Heart left ventricle (tissue), 16 donors: ENCODE measurements at regions not wholly inside any gene's neighbourhood (a gene's known extent, or its start where the extent isn't known, plus 50 kb on each side); places are given as distances from the start of the nearest gene placed in this dataset.

Experiments used
- ATAC-seq, 4 donors: fragments of 200-7000 bp; cut with Tn5 transposase; one replicate each; pipeline ENCODE4 v1.9.1; 2020 to 2022; ENCODE audit warnings: moderate library complexity in 4 of 4, mild to moderate bottlenecking in 3 of 4, moderate number of reproducible peaks in 1 of 4
- DNase-seq, 5 donors: peaks; one replicate each; pipeline ENCODE4 v3.0.0-alpha.2; 2020
- H3K27ac ChIP-seq, 12 donors: fragments of 200-600 bp; sonication (generic) in 4 of 12; one replicate each; pipeline versions ENCODE4 v1.5.0 to v1.8.0; 2016 to 2022; ENCODE audit warnings: mild to moderate bottlenecking in 2 of 12
- H3K27me3 ChIP-seq, 9 donors: fragments of 200-600 bp; sonication (generic) in 2 of 9; one replicate each; pipeline versions ENCODE4 v1.5.1 to v1.8.0; 2016 to 2022; ENCODE audit warnings: mild to moderate bottlenecking in 3 of 9
- H3K36me3 ChIP-seq, 9 donors: fragments of 200-600 bp; sonication (generic) in 2 of 9; one replicate each; pipeline versions ENCODE4 v1.5.0 to v1.8.0; 2018 to 2022; ENCODE audit warnings: mild to moderate bottlenecking in 2 of 9
- H3K4me1 ChIP-seq, 12 donors: fragments of 200-600 bp; sonication (generic) in 4 of 12; one replicate each; pipeline versions ENCODE4 v1.5.0 to v1.8.0; 2016 to 2022; ENCODE audit warnings: mild to moderate bottlenecking in 3 of 12
- H3K4me3 ChIP-seq, 12 donors: fragments of 200-600 bp; sonication (generic) in 4 of 12; one replicate each; pipeline versions ENCODE4 v1.5.0 to v1.8.0; 2017 to 2022; ENCODE audit warnings: mild to moderate bottlenecking in 9 of 12, moderate library complexity in 4 of 12
- H3K9me3 ChIP-seq, 12 donors: fragments of 200-600 bp; sonication (generic) in 4 of 12; one replicate each; pipeline versions ENCODE4 v1.5.0 to v1.8.0; 2016 to 2022; ENCODE audit warnings: mild to moderate bottlenecking in 1 of 12
- POLR2A ChIP-seq, 2 donors: fragments of 450-650 bp; IDR thresholded peaks; one replicate each; pipeline ENCODE4 v1.6.1; 2017; ENCODE audit warnings: antibody characterized with exemption in 2 of 2, mild to moderate bottlenecking in 2 of 2, moderate library complexity in 2 of 2
- WGBS, 4 donors: extraction: QIAGEN DNeasy Blood & Tissue Kit in 2 of 4; methylation state at CpG; one replicate each; pipeline versions ENCODE4 v1.1.5 to v1.1.7; 2013 to 2018; 5-methylcytosine and 5-hydroxymethylcytosine counted together
- intact Hi-C, 10 donors: fragments of 100-400 bp; cut with DNase I; formaldehyde crosslinking; loops; one replicate each; pipeline versions ENCODE4 v1.11.1 to v1.14.2; 2022
- TF ChIP-seq, protein P1 (sequence below), 12 donors: fragments of 200-600 bp; sonication (generic) in 4 of 12; IDR thresholded peaks; one replicate each; pipeline versions ENCODE4 v1.5.0 to v1.8.0; 2018 to 2022; ENCODE audit warnings: antibody characterized with exemption in 12 of 12, mild to moderate bottlenecking in 5 of 12
- donor health status: ischemic (EF 13 %, LVEDD 7.1; RV severe dilation, severe dysfunction).
- donor health status: healthy with polysubstance abuse.
- donor health status: DM: no; HTN: yes; CAD: no.
- donor health status: DM: no; HTN: no; CAD: no.
- donor health status: ischemic (EF 25% LVEDD 6.9; RV normal size, moderate dysfunction).
- donor health status: ischemic (EF 25% LVEDD 5.7; RV mildly dilated, moderate dysfunction).
- donor health status: healthy.
- donor health status: DM: yes; HTN: yes; CAD: no.
- donor health status: ischemic (EF 35%, LVEDD 5.7; RV mildly dilated, moderate dysfunction).
- donor health status: nonischemic (EF 11% LVEDD 7.7; RV severe dilation, severe dysfunction).
- donor health status: DM: yes; HTN: yes; CAD: no.
- donor health status: PGD.
- donor health status: ischemic (EF 29% LVEDD 5.4; RV normal size, mild dysfunction).
- donor health status: nonischemic (EF 23%, LVEDD 6.1; RV moderate dilation, normal function).

DNA sequence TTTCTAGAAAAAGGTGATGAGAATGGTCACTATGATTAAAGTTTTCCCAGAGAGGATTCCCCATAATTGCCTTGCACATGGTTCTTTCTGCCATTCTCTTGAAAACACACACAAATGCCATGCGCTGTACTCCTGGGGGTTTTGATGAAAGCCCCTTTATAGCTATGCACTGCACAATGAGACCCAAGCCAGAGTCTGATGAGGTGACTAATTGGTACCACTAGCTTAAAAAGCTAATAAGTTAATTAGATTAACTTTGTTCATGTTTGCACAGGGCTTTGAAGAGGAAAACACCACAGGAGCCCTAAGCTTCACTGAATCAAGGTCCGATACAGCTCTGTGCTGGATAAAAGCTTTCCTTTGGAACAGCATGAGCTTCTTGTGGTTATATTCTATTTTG, 132.2 kb downstream of the NKX6-1 start:
- H3K4me1 ChIP-seq = no peaks in the 10 kb centered on the region
- DNase-seq = no peak
- H3K27ac ChIP-seq = no peak overlapping the region
- WGBS, 4 donors = 87 to 92% (median 90%) methylated on average over 2 of the region's 2 CpGs
- intact Hi-C loops = no loop called here
- no peak for ATAC-seq
- TF ChIP-seq, protein P1, sequence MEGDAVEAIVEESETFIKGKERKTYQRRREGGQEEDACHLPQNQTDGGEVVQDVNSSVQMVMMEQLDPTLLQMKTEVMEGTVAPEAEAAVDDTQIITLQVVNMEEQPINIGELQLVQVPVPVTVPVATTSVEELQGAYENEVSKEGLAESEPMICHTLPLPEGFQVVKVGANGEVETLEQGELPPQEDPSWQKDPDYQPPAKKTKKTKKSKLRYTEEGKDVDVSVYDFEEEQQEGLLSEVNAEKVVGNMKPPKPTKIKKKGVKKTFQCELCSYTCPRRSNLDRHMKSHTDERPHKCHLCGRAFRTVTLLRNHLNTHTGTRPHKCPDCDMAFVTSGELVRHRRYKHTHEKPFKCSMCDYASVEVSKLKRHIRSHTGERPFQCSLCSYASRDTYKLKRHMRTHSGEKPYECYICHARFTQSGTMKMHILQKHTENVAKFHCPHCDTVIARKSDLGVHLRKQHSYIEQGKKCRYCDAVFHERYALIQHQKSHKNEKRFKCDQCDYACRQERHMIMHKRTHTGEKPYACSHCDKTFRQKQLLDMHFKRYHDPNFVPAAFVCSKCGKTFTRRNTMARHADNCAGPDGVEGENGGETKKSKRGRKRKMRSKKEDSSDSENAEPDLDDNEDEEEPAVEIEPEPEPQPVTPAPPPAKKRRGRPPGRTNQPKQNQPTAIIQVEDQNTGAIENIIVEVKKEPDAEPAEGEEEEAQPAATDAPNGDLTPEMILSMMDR (IDR thresholded peaks at IDR 0.05) = no peak
- TF ChIP-seq POLR2A (IDR thresholded peaks at IDR 0.05) = no peak
- H3K27me3 ChIP-seq = peaks cover 0 to 5% (median 0%) of the 10 kb centered on the region in 9 donors
- H3K4me3 ChIP-seq = no peak overlapping the region
- no peaks in the 10 kb centered on the region for H3K36me3 ChIP-seq
- peaks cover 0 to 2% (median 0%) of the 10 kb centered on the region in 12 donors for H3K9me3 ChIP-seq

DNA sequence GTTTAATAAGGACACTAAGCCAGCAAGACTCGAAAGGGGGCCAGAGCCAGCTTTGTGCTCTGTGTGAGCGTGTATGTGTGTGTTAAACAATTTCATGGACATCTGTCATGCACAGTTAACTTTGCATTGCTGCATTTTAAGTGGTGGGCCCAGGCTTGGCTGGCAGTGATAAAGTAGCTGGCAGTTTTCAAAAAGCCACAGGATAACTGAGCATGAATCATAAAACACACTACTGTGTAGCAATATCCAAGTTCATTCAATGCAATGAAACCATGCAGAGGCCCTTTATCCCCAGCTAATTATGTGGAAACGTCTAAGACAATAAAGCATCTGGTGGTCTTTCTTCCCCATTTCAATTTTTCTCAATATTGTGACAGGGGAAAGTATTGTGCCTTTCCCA, 132.9 kb downstream of the NKX6-1 start:
- DNase-seq (no peak), ATAC-seq (no peak)
- WGBS, 4 donors = 52 to 60% (median 54%) methylated on average over 3 of the region's 3 CpGs
- TF ChIP-seq, protein P1 (IDR thresholded peaks at IDR 0.05) = no peak
- no peak for TF ChIP-seq POLR2A (IDR thresholded peaks at IDR 0.05)
- Histone ChIP-seq H3K27ac (no peak overlapping the region), H3K4me3 (no peak overlapping the region), H3K36me3 (no peaks in the 10 kb centered on the region), H3K4me1 (no peaks in the 10 kb centered on the region), H3K9me3 (peaks cover 0 to 9% (median 1%) of the 10 kb centered on the region in 12 donors), H3K27me3 (peaks cover 0 to 5% (median 0%) of the 10 kb centered on the region in 9 donors)
- intact Hi-C loops = no loop called here

DNA sequence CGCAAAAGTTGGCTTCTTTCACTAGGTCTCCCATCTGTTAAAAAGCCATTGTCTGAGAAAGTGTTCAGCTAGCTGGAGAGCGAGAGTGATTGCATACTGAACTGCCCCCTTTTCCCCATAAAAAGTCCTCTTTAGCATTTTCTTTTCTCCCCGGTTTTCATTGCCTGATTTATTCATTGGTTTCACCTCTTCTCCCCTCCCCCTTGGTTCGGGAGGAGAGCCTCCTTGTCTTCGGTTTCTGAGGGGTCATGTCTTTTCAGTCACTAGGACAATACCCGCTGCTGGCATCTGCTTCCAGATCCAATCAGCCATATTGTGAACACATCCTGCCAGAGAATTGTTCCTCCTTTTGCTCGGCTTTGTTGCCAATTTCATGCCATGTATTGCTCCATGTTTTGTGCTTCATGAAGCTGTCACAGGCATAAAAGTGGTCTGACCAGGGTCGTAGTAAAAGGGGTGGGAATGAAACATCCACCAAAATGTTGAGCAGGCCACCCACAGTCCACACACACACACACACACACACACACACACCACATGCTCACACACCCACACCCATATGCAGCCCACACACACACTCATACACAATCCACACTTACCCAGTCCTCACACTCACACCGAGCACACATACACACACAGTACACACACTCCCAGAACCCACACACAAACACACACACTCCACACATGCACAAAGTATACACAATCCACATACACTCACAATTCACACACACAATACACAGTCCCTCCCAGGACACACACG, 136.0 kb downstream of the NKX6-1 start:
- Histone ChIP-seq H3K27me3 (no peaks in the 10 kb centered on the region), H3K9me3 (peaks cover 0 to 17% (median 2%) of the 10 kb centered on the region in 12 donors), H3K36me3 (no peaks in the 10 kb centered on the region), H3K27ac (no peak overlapping the region), H3K4me1 (no peaks in the 10 kb centered on the region), H3K4me3 (no peak overlapping the region)
- WGBS, 4 donors = 69 to 76% (median 75%) methylated on average over 10 of the region's 10 CpGs
- intact Hi-C loops = no loop called here
- no peak for TF ChIP-seq POLR2A (IDR thresholded peaks at IDR 0.05)
- TF ChIP-seq, protein P1 (IDR thresholded peaks at IDR 0.05) = no peak
- DNase-seq (no peak), ATAC-seq (peak in 1 of 4 donors; percentile 39)

DNA sequence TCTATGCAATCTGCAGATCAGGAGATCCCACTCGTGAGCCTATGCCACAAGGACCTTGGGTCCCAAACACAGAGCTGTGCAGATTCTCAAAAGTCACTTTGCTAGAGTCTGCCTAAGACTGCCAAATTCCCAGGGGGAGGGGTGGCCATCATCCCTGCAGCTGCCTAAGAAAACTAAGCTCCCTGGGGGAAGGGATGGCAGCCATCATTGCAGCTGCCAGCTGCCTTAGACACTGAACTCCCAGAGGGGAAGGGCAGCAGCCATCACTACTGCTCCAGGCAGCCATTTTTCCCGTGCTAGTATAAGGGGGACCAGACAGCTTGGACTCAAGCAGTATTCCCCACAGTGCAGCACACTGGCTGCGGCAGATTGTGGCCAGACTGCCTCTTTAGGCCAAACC, 156.9 kb downstream of the NKX6-1 start:
- H3K27ac ChIP-seq = no peak overlapping the region
- no peaks in the 10 kb centered on the region for H3K27me3 ChIP-seq
- TF ChIP-seq, protein P1 (IDR thresholded peaks at IDR 0.05) = no peak
- TF ChIP-seq POLR2A (IDR thresholded peaks at IDR 0.05) = no peak
- intact Hi-C loops = no loop called here
- ATAC-seq (no peak), DNase-seq (no peak)
- no peak overlapping the region for H3K4me3 ChIP-seq
- H3K4me1 ChIP-seq = no peaks in the 10 kb centered on the region
- H3K9me3 ChIP-seq = peaks cover 0 to 43% (median 22%) of the 10 kb centered on the region in 12 donors
- WGBS, 4 donors = 64 to 80% (median 65%) methylated on average over 2 to 3 of the region's 3 CpGs; no CpG with 5 or more reads in 1 of the 4 donors
- no peaks in the 10 kb centered on the region for H3K36me3 ChIP-seq
